ENCODE measurements at regions not wholly inside any gene's neighbourhood (a gene's known extent, or its start where the extent isn't known, plus 50 kb on each side); places are given as distances from the start of the nearest gene placed in this dataset.
"Not testable (repeated sequence)": the region's sequence is repeated elsewhere in the genome, so short reads cannot be mapped to it uniquely, and the experiment has no call there.

- Histone ChIP-seq H3K79me2 (ENCODE audit: control insufficient read depth, insufficient read depth, low read length, unreplicated experiment) (no peaks in the 10 kb centered on the region), H3K4me1 (ENCODE audit: control insufficient read depth, insufficient read depth, low read length, unreplicated experiment) (no peaks in the 10 kb centered on the region), H3K4me3 (ENCODE audit: low read depth, low read length) (no peak overlapping the region), H3K27me3 (ENCODE audit: insufficient read depth, low read length) (no peaks in the 10 kb centered on the region), H3K36me3 (ENCODE audit: insufficient read depth, low read length) (no peaks in the 10 kb centered on the region), H3K27ac (ENCODE audit: low read depth, low read length) (no peak overlapping the region), H2AFZ (ENCODE audit: low read length, unreplicated experiment) (no peak overlapping the region)
Measured at GRCh38 chr7:108860615-108861014, 290.9 kb downstream of the DNAJB9 start.

GRCh38 chr7:108861071-108861470 is 291.4 kb downstream of the DNAJB9 start:
- no peak overlapping the region for H3K4me3 ChIP-seq (ENCODE audit: low read depth, low read length)
- no peaks in the 10 kb centered on the region for H3K79me2 ChIP-seq (ENCODE audit: control insufficient read depth, insufficient read depth, low read length, unreplicated experiment)
- no peaks in the 10 kb centered on the region for H3K27me3 ChIP-seq (ENCODE audit: insufficient read depth, low read length)
- H3K27ac ChIP-seq (ENCODE audit: low read depth, low read length): no peak overlapping the region
- no peaks in the 10 kb centered on the region for H3K4me1 ChIP-seq (ENCODE audit: control insufficient read depth, insufficient read depth, low read length, unreplicated experiment)
- no peaks in the 10 kb centered on the region for H3K36me3 ChIP-seq (ENCODE audit: insufficient read depth, low read length)
- H2AFZ ChIP-seq (ENCODE audit: low read length, unreplicated experiment): no peak overlapping the region

DNA sequence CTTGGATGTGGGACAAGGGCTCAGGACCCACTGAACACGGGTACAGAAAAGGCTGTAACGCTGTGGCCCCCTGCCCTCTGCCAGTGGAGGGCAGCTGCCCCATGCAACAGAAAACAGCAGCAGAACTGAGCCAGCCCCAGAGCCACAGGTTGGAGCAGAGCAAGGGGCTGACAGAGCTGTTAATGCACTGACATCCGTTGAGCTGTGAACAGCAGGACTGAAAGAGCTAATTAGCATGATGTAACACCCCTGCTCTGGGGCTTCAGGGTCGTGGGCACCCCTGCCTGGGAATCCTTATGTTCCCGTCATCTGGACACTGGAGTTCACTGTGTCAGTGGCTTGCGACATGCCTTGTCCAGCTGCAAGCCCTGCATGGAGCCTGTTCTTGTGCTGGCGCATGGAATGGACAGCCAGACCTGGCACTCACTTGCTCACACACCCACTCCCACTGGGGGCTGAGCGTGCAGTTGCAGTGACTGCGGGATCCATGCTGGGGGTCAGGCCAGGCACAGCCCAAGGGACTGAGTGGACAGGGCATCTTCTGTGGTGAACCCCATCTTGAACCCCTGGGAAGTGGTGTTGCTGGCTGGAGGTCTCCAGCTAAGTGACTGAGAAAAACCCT is 293.7 kb downstream of the DNAJB9 start:
- H3K79me2 ChIP-seq (ENCODE audit: control insufficient read depth, insufficient read depth, low read length, unreplicated experiment): no peaks in the 10 kb centered on the region
- no peaks in the 10 kb centered on the region for H3K4me1 ChIP-seq (ENCODE audit: control insufficient read depth, insufficient read depth, low read length, unreplicated experiment)
- H2AFZ ChIP-seq (ENCODE audit: low read length, unreplicated experiment): no peak overlapping the region
- H3K4me3 ChIP-seq (ENCODE audit: low read depth, low read length): no peak overlapping the region
- H3K36me3 ChIP-seq (ENCODE audit: insufficient read depth, low read length): no peaks in the 10 kb centered on the region
- no peaks in the 10 kb centered on the region for H3K27me3 ChIP-seq (ENCODE audit: insufficient read depth, low read length)
- H3K27ac ChIP-seq (ENCODE audit: low read depth, low read length): no peak overlapping the region

GRCh38 chr7:108869070-108869469 is 299.4 kb downstream of the DNAJB9 start:
- Histone ChIP-seq H3K4me1 (ENCODE audit: control insufficient read depth, insufficient read depth, low read length, unreplicated experiment) (no peaks in the 10 kb centered on the region), H3K27me3 (ENCODE audit: insufficient read depth, low read length) (no peaks in the 10 kb centered on the region), H3K4me3 (ENCODE audit: low read depth, low read length) (no peak overlapping the region), H3K79me2 (ENCODE audit: control insufficient read depth, insufficient read depth, low read length, unreplicated experiment) (no peaks in the 10 kb centered on the region), H3K36me3 (ENCODE audit: insufficient read depth, low read length) (no peaks in the 10 kb centered on the region), H2AFZ (ENCODE audit: low read length, unreplicated experiment) (no peak overlapping the region), H3K27ac (ENCODE audit: low read depth, low read length) (no peak overlapping the region)

DNA sequence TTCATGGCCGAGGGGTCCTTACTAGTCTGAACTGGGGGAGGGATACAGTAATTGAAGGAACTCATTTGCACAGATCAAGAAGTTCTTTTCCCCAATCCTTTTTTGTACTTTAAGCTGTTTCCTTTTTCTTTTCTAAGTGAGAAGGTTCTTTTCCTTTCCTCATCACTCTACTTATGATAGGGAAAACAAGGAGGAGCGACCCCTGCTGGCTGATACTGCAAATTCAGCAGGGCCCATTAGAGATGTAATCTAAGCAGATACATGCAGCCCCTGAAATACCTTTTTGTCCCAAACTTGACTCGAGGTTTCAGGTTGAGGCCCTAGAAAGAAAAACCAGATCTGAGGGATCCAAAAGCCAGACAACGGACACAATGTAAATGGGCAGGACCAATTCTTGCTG is 305.5 kb downstream of the DNAJB9 start:
- H3K27me3 ChIP-seq (ENCODE audit: insufficient read depth, low read length): no peaks in the 10 kb centered on the region
- H3K36me3 ChIP-seq (ENCODE audit: insufficient read depth, low read length): no peaks in the 10 kb centered on the region
- H3K27ac ChIP-seq (ENCODE audit: low read depth, low read length): no peak overlapping the region
- no peak overlapping the region for H2AFZ ChIP-seq (ENCODE audit: low read length, unreplicated experiment)
- H3K79me2 ChIP-seq (ENCODE audit: control insufficient read depth, insufficient read depth, low read length, unreplicated experiment): no peaks in the 10 kb centered on the region
- no peaks in the 10 kb centered on the region for H3K4me1 ChIP-seq (ENCODE audit: control insufficient read depth, insufficient read depth, low read length, unreplicated experiment)
- no peak overlapping the region for H3K4me3 ChIP-seq (ENCODE audit: low read depth, low read length)

DNA sequence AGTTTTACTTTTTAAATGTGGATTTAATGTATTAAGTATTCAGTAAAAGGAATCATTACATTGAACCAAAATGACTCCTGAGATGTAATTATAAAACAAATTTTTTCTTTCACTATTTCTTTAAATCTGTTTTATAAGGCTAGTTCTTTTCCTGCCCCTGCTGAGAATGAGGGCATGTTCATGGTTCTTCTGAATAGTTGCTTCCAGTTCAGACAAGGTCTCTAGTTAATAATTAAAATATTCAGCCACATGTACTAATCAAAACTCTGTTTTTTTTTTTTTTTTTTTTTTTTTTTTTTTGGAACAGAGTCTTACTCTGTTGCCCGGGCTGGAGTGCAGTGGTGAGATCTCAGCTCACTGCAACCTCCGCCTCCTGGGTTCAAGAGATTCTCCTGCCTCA is 321.2 kb downstream of the DNAJB9 start:
- no peaks in the 10 kb centered on the region for H3K27me3 ChIP-seq (ENCODE audit: insufficient read depth, low read length)
- H2AFZ ChIP-seq (ENCODE audit: low read length, unreplicated experiment): no peak overlapping the region
- H3K27ac ChIP-seq (ENCODE audit: low read depth, low read length): no peak overlapping the region
- H3K79me2 ChIP-seq (ENCODE audit: control insufficient read depth, insufficient read depth, low read length, unreplicated experiment): no peaks in the 10 kb centered on the region
- no peak overlapping the region for H3K4me3 ChIP-seq (ENCODE audit: low read depth, low read length)
- no peaks in the 10 kb centered on the region for H3K36me3 ChIP-seq (ENCODE audit: insufficient read depth, low read length)
- H3K4me1 ChIP-seq (ENCODE audit: control insufficient read depth, insufficient read depth, low read length, unreplicated experiment): no peaks in the 10 kb centered on the region

DNA sequence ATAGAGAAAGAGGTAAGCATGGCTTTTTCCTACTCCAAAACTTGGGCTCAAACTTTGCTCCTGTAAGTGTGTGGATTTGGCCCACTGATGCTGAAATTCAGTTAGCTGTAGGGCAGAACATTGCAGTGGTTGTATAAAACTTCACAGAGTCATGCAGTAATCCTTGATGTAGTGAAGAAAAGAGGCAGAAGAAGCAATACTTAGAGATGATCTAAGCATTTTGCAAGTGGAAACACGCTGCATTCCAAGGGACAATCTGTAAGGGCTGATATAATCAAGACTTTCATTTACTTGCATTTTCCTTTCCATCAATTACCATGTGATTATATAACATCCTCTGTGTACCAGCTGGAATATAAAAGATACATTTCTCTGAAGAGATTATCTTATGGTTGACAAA is 338.8 kb downstream of the DNAJB9 start:
- no peaks in the 10 kb centered on the region for H3K4me1 ChIP-seq (ENCODE audit: control insufficient read depth, insufficient read depth, low read length, unreplicated experiment)
- no peaks in the 10 kb centered on the region for H3K36me3 ChIP-seq (ENCODE audit: insufficient read depth, low read length)
- no peak overlapping the region for H2AFZ ChIP-seq (ENCODE audit: low read length, unreplicated experiment)
- no peak overlapping the region for H3K4me3 ChIP-seq (ENCODE audit: low read depth, low read length)
- H3K27me3 ChIP-seq (ENCODE audit: insufficient read depth, low read length): no peaks in the 10 kb centered on the region
- no peaks in the 10 kb centered on the region for H3K79me2 ChIP-seq (ENCODE audit: control insufficient read depth, insufficient read depth, low read length, unreplicated experiment)
- no peak overlapping the region for H3K27ac ChIP-seq (ENCODE audit: low read depth, low read length)

DNA sequence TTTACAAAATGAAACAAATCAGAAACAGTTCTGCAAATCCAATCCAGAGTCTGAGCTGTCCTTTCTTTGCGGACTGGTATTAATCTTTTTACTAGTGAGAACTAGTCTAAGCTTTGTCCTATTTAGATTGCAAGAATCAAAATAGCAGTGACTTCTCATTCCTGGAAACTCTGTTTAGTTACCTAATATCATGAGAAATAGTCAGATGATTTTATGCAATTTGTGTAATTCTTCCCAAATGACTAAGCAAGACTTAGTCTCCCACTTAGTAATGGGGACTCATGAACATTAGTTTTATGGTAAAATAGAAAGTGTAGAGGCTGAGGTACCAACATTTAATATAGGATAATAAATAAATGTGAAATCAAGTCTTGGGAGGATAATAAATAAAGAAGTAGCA is 341.3 kb downstream of the DNAJB9 start:
- H3K4me3 ChIP-seq (ENCODE audit: low read depth, low read length): no peak overlapping the region
- no peaks in the 10 kb centered on the region for H3K79me2 ChIP-seq (ENCODE audit: control insufficient read depth, insufficient read depth, low read length, unreplicated experiment)
- H2AFZ ChIP-seq (ENCODE audit: low read length, unreplicated experiment): no peak overlapping the region

GRCh38 chr7:108920490-108920889 is 350.8 kb downstream of the DNAJB9 start:
- no peak overlapping the region for H3K4me3 ChIP-seq (ENCODE audit: low read depth, low read length)
- no peaks in the 10 kb centered on the region for H3K27me3 ChIP-seq (ENCODE audit: insufficient read depth, low read length)
- no peaks in the 10 kb centered on the region for H3K36me3 ChIP-seq (ENCODE audit: insufficient read depth, low read length)
- H3K79me2 ChIP-seq (ENCODE audit: control insufficient read depth, insufficient read depth, low read length, unreplicated experiment): no peaks in the 10 kb centered on the region
- no peak overlapping the region for H3K27ac ChIP-seq (ENCODE audit: low read depth, low read length)
- no peak overlapping the region for H2AFZ ChIP-seq (ENCODE audit: low read length, unreplicated experiment)
- H3K4me1 ChIP-seq (ENCODE audit: control insufficient read depth, insufficient read depth, low read length, unreplicated experiment): no peaks in the 10 kb centered on the region

More for the DNA sequence above, 341.3 kb downstream of the DNAJB9 start:
- Histone ChIP-seq H3K27ac (ENCODE audit: low read depth, low read length) (no peak overlapping the region), H3K36me3 (ENCODE audit: insufficient read depth, low read length) (no peaks in the 10 kb centered on the region), H3K4me1 (ENCODE audit: control insufficient read depth, insufficient read depth, low read length, unreplicated experiment) (no peaks in the 10 kb centered on the region), H3K27me3 (ENCODE audit: insufficient read depth, low read length) (no peaks in the 10 kb centered on the region)

- H3K79me2 ChIP-seq (ENCODE audit: control insufficient read depth, insufficient read depth, low read length, unreplicated experiment); H3K4me3 ChIP-seq (ENCODE audit: low read depth, low read length): not testable (repeated sequence)
Measured at GRCh38 chr7:108943048-108943447, 373.4 kb downstream of the DNAJB9 start.

DNA sequence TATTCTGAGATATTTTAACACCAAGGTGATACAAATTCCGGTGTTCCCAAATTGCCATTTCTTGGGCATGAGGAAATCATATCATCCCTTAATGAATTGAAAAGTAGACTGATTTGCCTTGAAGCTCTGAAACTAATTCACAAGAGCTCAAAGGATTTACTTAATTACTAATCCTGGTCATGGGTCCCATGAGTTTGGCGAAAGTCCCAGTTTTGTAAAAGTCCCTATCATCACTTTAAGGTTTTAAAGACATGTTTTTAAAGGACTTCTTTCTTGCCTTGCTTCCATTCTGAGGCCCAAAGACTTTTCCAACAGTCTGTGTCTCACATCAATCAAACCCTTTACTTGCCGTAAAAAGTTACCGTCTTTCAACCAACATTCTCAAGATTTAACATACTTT is 377.9 kb downstream of the DNAJB9 start:
- no peaks in the 10 kb centered on the region for H3K4me1 ChIP-seq (ENCODE audit: control insufficient read depth, insufficient read depth, low read length, unreplicated experiment)
- no peak overlapping the region for H3K27ac ChIP-seq (ENCODE audit: low read depth, low read length)
- H3K79me2 ChIP-seq (ENCODE audit: control insufficient read depth, insufficient read depth, low read length, unreplicated experiment): no peaks in the 10 kb centered on the region
- no peak overlapping the region for H2AFZ ChIP-seq (ENCODE audit: low read length, unreplicated experiment)
- H3K36me3 ChIP-seq (ENCODE audit: insufficient read depth, low read length): no peaks in the 10 kb centered on the region
- H3K4me3 ChIP-seq (ENCODE audit: low read depth, low read length): no peak overlapping the region
- no peaks in the 10 kb centered on the region for H3K27me3 ChIP-seq (ENCODE audit: insufficient read depth, low read length)

More at GRCh38 chr7:108943048-108943447, 373.4 kb downstream of the DNAJB9 start:
- H3K27me3 ChIP-seq (ENCODE audit: insufficient read depth, low read length); H2AFZ ChIP-seq (ENCODE audit: low read length, unreplicated experiment); H3K27ac ChIP-seq (ENCODE audit: low read depth, low read length); H3K36me3 ChIP-seq (ENCODE audit: insufficient read depth, low read length); H3K4me1 ChIP-seq (ENCODE audit: control insufficient read depth, insufficient read depth, low read length, unreplicated experiment): not testable (repeated sequence)

Data from ACC112 (cell line).